Stimulated activated CD4-positive, alpha-beta T cell treated with anti-CD3 and anti-CD28 coated beads, Interleukin-4, amount 100 ng/mL, for 1 hour (primary cell): ENCODE measurements at regions not wholly inside any gene's neighbourhood (a gene's known extent, or its start where the extent isn't known, plus 50 kb on each side); places are given as distances from the start of the nearest gene placed in this dataset.
"Not testable (repeated sequence)": the region's sequence is repeated elsewhere in the genome, so short reads cannot be mapped to it uniquely, and the experiment has no call there.

Experiments
- DNase-seq: peaks from one replicate; pipeline ENCODE4 v3.0.0-alpha.2; 2020

DNA sequence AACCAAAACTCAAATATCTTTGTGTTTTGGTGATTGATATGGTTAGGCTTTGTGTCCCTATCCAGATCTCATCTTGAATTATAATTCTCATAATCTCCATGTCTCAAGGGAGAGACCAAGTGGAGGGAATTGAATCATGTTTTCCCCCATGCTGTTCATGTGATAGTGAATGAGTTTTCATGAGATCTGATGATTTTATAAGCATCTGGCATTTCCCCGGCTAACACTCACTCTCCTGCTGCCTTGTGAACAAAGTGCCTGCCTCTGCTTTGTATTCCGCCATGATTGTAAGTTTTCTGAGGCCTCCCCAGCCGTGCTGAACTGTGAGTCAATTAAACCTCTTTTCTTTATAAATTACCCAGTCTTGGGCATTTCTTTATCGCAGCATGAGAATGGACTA, 419.5 kb downstream of the SH2D4B start:
- DNase-seq, result no peak

DNA sequence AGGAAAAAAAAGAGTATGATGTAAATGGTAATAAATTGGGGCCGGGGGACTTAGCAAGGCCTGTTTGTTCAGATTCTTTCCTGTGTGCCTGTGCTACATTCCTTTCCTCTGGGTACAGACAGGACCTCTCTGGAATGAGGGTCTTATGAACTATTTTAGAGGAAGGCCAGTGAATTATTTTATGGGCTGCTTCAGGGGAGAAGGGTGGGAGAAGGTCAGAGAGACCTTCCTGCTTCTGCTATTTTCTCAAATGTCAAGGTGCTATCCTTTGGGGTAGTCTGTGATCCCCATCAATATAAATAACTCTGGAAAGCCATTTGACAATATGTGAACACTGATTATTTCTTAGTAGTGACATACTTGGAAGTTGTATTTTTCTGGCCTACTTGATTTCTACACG, 426.5 kb downstream of the SH2D4B start:
- DNase-seq, result no peak

DNA sequence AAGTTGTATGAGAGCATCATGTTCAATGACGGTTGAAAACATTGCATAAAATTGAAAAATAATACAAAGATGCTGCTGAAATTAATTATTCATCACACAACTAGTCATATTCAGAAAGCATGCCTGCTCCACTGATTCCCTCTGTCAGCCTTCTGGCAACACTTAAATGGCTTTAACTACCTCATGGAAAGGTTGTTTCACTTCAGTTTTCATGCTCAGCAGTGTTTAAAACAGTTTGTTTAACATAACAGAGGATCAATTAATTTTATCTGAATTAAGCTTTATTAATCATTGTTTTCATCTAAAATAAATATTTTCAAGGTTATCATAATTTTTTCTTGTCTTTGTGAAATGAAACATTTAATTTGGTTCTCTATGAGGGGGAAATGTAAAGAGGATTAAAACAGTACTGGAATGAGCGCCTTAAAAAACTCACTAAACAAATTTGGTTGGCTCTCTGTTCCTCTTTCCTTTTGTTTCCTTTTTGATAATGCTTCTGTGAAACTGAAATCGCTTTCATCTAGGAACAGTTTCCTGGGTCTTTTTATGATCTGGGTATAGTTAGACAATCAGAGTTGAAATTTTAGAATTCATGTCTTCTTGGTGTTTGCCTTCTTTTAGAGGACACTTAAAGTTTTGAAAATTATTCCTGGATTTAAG, 427.4 kb downstream of the SH2D4B start:
- no peak for DNase-seq

DNA sequence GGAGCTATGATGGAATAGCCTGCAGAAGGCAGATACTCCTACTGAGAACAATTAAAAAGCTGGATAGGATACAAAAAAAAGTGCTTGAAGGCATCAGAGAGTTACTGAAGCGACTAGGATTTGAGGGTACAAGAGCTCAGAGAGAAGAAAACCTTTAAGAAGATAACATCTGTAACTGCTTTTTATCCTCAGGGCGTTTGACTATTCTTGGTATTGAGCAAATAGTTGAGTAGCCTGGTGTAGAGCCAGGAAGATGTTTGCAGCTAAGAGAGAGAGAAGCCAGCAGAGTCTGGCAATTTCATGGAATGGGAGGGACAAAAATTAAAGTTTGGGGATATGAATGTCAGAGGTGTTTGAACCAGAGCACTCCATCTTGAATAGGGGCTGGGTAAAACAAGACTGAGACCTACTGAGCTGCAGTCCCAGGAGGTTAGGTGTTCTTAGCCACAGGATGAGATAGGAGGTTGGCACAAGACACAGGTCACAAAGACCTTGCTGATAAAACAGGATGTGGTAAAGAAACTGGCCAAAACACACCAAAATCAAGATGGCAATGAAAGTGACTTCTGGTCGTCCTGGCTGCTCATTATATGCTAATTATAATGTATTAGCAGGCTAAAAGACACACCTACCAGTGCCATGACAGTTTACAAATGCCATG, 428.8 kb downstream of the SH2D4B start:
- no peak for DNase-seq

DNA sequence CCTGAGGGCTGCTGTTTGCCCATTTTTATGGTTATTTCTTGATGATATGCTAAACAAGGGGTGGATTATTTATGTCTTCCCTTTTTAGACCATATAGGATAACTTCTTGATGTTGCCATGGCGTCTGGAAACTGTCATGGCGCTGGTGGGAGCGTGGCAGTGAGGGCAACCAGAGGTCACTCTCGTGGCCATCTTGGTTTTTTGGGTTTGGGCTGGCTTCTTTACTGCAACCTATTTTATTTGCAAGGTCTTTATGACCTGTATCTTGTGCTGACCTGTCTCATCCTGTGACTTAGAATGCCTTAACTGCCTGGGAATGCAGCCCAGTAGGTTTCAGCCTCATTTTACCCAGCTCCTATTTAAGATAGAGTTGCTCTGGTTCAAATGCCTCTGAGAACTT, 429.7 kb downstream of the SH2D4B start:
- DNase-seq, result not testable (repeated sequence)

DNA sequence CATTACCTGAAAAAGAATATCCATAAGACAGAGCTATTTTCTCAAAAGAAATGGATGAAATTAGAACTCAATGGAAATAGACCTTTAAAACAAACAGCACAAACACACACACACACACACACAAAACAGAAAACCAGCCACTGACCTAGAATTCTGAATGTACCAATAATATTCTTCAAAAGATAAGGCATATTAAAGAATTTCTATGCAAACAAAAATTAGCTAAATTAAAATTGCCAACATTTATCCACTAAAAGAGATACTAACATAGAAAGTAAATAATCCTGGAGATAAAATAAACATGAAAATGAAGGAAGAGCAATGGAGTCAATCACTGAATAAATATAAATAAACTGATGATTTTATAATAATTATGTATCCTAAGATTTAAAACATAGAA, 431.2 kb downstream of the SH2D4B start:
- DNase-seq, result no peak

DNA sequence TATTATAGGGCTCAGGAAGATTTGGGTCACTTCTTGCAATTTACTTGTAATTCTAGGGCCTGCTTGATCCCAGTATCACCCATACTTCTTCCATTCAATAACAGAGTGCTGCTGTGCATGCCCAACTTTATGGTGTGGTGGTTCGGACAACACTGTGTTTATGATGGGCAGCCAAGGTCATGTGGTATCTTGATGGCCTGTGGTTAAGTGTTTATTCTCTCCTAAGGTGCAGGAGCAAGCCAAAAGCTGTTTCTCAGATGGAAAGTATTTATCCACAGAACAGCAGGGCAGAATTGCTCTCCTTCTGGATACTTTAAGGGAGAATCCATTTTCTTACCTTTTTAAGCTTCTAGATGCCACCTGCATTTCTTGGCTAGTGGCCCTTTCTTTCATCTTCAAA, 433.8 kb downstream of the SH2D4B start:
- DNase-seq, result no peak

DNA sequence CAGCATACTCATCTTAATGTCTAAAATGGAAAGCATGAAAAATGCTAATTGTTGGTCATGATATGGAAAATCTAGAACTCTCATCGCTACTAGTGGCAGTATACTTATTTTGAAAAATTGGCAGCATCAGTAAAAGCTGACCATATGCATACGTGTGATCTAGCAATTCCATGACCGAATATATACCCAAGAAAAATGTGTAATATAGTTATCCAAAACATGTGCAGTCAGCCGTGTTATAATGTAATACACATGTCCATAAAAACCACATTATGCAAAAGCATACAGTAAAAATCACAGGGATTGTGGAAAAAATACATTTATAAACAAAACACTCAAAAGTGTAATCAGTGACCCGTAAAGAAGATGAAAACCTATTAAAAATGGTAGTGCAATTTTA, 439.0 kb downstream of the SH2D4B start:
- no peak for DNase-seq

DNA sequence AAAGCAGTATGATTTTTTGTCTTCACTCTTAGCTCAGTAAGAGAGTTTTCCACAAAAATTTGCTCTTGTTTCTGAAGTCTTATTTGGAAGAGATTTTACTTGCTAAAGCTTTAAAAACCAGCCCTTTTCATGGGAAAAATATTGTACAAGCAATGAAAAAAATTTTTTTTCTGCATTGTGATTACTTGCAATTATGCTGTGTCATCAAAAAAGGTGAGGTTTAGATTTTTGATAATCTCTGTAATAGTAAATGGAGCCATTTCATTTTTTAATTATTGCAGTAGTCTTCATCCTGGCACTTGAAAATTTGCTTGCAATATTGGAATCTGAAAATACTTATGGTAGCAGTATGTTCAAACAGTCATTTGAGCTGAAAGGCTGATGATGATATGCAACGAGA, 447.4 kb downstream of the SH2D4B start:
- DNase-seq, result no peak

DNA sequence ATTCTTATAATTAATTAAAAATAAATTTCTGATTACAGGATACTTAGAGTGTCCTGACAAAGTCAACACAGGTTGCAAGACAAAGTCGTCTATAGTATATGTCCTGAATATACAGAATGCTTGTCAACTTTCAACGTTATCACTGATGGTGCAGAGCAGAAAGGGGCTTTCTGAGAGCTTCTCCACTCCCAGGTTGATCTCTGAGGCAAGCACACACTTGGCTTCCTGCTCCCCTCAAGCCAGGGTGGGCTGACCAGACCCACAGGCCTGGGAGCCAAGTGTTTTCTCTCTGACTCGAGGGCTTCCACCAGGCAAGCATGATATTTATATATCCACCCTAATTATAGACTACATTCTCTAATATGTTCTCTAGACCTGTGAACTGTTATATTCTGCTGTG, 448.9 kb downstream of the SH2D4B start:
- DNase-seq, result no peak

DNA sequence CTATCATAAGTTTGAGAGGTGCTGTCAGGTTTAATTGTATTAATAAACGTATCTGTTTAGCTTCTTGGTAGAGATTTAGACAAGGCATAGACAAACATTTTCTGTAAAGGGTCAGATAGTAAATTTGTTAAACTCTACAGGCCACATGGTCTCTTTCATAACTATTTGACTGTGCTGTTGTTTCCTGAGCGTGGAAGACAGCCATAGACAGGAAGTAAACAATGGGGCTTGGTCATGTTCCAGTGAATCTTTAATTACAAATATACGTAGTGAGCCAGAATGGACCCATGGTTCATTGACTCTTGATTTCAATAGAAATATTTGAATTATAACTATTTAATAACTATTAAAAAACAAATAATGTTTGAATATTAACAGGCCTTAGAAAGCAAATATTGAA, 451.1 kb downstream of the SH2D4B start:
- DNase-seq, result no peak

DNA sequence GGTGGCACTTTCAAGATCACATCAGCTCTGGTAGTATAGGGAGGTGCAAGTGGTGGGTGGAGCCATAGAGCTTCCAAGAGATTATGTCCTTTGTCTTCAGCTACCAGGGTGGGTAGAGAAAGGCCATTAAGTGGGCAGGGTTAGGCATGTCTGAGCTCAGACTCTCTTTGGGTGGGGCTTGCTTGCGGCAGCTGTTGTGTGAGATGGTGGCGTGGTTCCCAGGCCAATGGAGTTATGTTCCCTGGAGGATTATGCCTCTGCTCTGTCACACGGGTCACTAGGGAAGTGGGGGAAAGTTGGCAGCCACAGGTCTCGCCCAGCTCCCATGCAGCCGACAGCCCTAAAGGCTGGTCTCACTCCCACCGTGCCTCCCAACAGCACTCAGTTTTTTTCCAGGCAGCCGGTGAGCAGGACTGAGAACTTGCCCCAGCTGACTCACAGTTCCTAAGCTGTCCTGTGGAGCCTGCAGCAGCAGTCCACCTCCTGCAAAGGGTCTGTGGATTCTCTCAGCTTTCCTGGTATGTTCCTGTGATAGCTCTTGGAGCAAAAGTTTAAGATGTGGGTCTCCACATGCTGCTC, 459.0 kb downstream of the SH2D4B start:
- DNase-seq, result no peak

DNA sequence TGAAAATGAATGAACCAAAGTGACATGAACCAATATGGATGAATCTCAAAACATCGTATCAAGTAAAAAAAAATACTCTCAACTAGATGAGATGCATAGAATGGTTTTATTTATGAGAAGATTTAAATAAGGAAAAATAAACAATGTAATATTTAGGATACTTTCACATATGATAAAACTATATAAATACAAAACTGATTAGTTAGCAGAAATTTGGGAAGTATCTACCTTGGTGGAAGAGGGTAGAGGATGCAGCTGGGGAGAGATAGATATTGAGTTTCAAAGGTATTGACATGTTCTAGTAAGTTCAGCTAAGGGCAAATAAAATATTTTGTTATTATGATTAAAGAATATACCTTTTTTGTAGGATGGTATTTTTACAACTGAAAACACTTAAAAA, 463.1 kb downstream of the SH2D4B start:
- no peak for DNase-seq

DNA sequence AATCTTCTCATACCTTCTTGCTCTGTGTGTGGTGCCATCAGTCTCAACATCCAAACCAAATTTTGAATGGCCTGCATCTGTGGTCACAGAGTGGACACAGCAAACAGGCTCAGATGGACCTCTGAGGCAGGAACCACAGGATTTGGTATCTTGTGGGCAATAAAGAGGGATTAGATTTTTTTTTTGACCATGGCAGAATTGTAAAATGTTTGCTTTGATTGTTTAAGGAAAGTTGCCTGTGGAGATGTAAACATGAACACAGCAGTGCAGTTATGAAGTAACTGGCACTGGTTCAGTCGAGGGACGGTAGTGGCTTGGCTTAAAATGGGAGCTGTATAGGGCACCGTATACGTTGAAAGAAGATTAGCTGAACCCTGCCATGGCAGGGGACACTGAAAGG, 464.7 kb downstream of the SH2D4B start:
- DNase-seq, result no peak

DNA sequence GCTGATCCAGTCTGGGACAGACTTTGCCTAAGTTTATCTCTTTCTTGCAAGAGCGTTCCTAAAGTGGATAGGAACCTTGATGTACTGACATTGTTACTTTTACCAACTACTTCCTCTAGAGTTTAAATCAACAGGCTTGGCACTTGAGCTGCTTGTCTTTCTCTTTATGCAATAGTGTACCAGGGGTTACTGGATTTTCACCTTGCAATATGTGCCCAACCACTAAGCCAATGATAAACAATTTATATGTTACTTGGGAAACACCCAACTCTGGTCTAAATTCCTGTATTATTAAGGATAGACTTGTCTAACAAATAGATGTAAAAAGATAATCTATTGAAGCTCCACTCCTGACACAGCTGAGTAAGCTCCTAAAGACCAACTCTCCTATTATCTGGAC, 470.2 kb downstream of the SH2D4B start:
- DNase-seq, result no peak

DNA sequence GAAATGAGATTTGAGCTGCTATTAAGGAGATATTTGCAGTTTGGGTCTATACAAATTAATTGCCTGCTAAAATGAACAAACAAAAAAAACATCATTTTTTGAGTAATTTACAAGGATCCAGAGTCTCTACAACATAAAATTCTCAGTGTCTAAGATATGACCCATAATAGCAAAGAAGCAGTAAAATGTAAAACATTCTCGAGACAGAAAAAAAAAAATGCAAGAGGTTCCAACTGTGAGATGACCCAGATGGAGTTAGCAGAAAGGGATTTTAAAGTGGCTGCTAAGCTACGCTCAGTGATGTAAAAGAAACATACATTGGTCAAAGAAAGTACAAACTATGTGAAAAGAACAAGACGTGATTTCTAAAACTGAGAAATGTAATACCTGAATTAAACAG, 471.0 kb downstream of the SH2D4B start:
- no peak for DNase-seq

DNA sequence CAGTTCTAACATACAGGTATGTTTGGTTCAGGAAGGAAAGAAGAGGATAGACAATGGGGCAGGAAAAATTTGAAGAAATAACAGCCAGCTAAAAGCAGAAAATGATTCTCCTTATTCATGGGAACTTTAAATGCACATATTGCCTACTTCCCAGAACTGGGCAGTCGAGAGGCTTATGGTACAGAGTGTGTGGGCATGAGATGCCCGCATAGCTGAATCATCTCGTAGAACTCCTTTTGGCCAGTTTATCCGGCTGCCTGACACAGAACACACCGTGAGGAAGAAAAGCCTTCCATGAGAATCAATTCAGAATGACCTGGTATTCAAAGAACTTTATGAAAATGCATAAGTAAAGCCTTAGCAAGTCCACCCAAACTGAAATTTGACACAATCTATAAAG, 471.6 kb downstream of the SH2D4B start:
- DNase-seq, result no peak

DNA sequence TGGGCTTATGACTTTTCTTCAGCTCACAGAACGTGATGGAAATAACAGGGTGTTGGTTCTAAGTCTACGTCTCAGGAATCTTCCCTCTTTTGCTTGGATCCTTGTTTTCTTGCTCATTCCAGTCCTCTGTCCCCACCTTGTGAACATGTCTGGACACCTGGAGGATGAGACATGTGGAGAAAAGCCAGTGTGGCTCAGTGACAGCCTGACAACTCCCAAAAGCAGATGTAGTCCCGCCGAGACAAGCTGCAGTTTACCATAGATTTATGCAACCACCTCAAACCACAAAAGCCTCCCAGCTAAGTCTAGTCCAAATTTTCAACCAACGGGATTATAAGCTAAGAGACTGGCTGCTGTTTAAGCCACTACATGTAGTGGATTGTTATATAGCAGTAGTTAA, 476.1 kb downstream of the SH2D4B start:
- DNase-seq, result no peak

DNA sequence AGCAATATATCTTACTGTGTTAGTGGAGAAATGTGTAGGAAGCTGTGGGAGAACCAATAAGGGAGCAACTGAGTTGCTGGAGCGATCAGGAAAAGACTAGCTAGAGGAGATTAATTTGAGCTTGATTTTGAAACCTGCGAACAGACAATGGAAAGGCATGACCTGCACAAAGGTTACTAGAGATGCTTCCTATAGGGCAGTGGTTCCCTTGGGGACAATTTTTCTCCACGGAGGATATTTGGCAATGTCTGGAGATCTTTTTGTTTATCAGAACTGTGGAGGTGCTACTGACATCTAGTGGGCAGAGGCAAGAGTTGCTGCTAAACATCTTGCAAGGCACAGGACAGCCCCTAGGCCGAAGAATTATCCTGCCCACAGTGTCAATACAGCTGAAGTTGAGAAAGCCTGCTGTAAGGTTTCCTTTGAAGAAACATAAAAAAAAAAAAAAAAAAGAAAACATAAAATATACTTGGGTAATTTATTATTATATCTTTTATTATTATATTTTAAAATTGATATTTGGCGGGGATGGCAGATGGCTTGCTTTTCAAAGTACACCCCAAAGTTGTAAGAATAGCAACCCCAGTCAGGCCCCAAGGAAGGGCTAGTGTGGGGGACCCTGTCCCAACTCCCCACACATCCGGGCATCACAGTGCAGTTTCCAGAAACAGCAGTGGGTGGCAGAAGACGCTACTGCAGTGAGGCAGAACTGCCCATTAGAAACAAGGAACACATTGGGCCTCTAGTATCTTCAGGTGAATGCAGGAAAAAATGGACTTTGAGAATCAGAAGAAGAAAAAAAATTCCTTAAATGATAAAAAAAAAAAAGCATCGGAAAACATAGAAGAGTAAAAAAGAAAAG, 481.6 kb downstream of the SH2D4B start:
- DNase-seq, result peak; percentile 1

DNA sequence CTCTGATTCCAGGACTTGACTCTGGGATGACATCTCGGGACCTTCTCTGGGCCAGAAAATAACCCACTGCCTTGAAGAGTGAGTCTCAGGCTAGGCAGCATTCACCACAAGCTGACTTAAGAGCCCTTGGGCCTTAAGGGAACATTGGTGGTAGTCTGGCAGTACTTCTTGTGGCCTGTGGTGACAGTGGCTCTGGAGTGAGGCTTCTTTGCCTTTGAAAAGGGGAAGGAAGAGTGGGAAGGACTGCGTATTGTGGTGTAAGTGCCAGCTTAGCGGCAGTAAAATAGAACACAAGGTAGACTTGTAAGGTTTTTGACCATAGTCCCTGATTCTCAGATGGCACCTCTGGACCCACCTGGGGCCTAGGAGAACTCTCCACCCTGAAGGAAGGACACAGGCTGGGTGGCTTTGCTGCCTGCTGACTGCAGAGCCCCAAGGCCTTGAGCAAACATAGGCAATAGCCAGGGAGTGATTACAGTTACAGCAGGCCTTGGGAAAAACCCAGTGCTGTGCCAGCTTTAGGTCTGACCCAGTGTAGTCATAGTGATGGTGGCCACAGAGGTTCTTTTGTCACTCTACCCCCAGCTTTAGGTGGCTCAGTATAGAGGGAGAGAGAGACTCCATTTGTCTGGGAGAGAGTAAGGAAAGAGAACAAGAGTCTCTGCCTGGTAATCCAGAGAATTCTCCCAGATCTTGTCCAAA, 483.9 kb downstream of the SH2D4B start:
- DNase-seq, result no peak

DNA sequence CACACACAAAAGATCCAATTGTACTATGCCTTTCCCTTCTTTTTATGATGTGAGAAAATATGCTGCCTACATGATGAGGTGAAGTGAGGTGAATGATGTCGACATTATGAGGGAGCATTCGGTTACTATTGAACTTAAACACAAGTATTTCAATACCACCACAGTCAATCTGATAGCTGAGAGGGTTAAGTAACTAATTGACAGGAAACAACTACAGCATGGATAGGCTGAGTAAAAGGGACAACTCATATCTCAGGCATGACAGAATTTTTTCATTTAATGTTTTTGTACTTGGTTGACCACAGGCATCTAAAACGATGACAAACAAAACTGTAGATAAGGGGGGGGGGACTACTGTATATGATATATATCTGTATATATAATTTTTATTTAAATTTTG, 488.9 kb downstream of the SH2D4B start:
- no peak for DNase-seq

DNA sequence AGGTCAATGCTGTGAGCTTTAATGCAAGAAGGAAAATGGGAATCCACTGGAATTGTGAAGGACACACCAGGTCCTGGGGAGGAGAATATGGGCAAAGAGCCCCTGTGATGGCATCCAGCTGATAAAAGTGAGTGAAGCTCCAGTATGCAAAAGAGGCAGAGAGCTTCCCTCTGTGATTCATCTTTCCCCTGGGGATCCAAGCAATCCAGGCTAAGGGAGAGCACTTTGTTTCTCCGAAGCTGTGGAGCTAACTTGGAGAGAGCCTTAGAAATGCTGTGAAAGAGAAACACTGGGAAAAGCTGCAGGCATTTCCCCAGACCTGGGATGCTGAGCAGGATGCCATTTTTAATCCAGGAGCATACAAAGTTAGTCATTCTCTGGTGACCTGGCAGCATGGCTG, 489.5 kb downstream of the SH2D4B start:
- no peak for DNase-seq

DNA sequence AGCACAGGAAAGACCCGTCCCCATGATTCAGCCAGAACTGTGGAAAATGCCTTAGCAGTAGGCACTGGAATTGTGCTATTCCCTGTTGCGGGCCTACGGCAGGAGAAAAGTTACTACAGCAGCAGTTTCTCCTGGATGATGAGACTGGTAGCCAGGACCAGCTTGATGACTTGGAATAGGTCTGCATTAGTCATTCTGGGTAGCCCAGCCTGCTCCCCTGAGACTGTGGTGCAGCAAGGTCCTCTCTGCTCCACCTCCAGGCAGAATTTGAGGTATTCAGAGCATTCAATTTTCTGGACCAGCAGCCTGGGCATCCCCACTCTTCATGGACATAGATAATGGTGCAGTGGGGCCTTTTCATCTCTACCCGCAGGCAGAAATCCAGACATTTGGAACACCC, 490.0 kb downstream of the SH2D4B start:
- DNase-seq, result no peak
